HEK293 (cell line): ENCODE measurements at regions not wholly inside any gene's neighbourhood (a gene's known extent, or its start where the extent isn't known, plus 50 kb on each side); places are given as distances from the start of the nearest gene placed in this dataset.

Experiments
- CTCF ChIP-seq: fragments of 450-650 bp; formaldehyde crosslinking; IDR thresholded peaks from 2 replicates; pipeline ENCODE4 v1.5.1; 2016; ENCODE audit warnings: missing biosample characterization, missing genetic modification characterization
- REST ChIP-seq: fragments of 450-650 bp; formaldehyde crosslinking; IDR thresholded peaks from 2 replicates; pipeline ENCODE4 v1.5.1; 2016; ENCODE audit warnings: missing biosample characterization, missing genetic modification characterization
- ZBTB21 ChIP-seq: fragments of 450-650 bp; formaldehyde crosslinking; IDR thresholded peaks from 2 replicates; pipeline ENCODE4 v1.5.1; 2017; ENCODE audit warnings: missing biosample characterization, missing genetic modification characterization
- ZBTB7A ChIP-seq: fragments of 450-650 bp; formaldehyde crosslinking; IDR thresholded peaks from 2 replicates; pipeline ENCODE4 v1.5.1; 2016; ENCODE audit warnings: low read depth, missing biosample characterization, missing genetic modification characterization
- ZNF23 ChIP-seq: fragments of 450-650 bp; formaldehyde crosslinking; IDR thresholded peaks from 2 replicates; pipeline ENCODE4 v1.5.1; 2016; ENCODE audit warnings: missing biosample characterization, missing genetic modification characterization, borderline replicate concordance
- ZNF302 ChIP-seq: fragments of 450-650 bp; formaldehyde crosslinking; IDR thresholded peaks from 2 replicates; pipeline ENCODE4 v1.5.1; 2016; ENCODE audit warnings: missing biosample characterization, missing genetic modification characterization, low read depth
- ZNF830 ChIP-seq: fragments of 450-650 bp; IDR thresholded peaks from 2 replicates; pipeline ENCODE4 v1.5.0; 2018; ENCODE audit warnings: missing biosample characterization, missing genetic modification characterization, low read depth, mild to moderate bottlenecking, moderate library complexity

- no peak for TF ChIP-seq ZNF302 (tag by site-specific recombination)
- no peak for TF ChIP-seq ZBTB7A (tag by site-specific recombination)
- TF ChIP-seq CTCF (tag by site-specific recombination): no peak
- TF ChIP-seq REST (tag by site-specific recombination): no peak
- no peak for TF ChIP-seq ZNF23 (tag by site-specific recombination)
- TF ChIP-seq ZBTB21 (tag by site-specific recombination): no peak
- no peak for TF ChIP-seq ZNF830 (tag by site-specific recombination)
Observed at GRCh38 chr4:19455196-19455595, 796.5 kb upstream of the SLIT2 start.
